H1 (cell line): ENCODE measurements at regions not wholly inside any gene's neighbourhood (a gene's known extent, or its start where the extent isn't known, plus 50 kb on each side); places are given as distances from the start of the nearest gene placed in this dataset.

Source experiments
- EP300 ChIP-seq, 2 experiments: IDR thresholded peaks; 1 replicate in 1 of 2; 2 replicates in 1 of 2; pipeline ENCODE4 v1.6.1; 2011 to 2012; ENCODE audit warnings: low read depth in 2 of 2, low read length in 2 of 2, mild to moderate bottlenecking in 2 of 2, borderline replicate concordance in 1 of 2, inconsistent platforms in 1 of 2, moderate library complexity in 1 of 2
- EZH2 ChIP-seq: fragments of 200-600 bp; sonication (generic); IDR thresholded peaks from 2 replicates; pipeline ENCODE4 v1.7.1; 2012; ENCODE audit warnings: low read depth, mild to moderate bottlenecking, moderate library complexity, low read length, inconsistent platforms; ENCODE audit not compliant: severe bottlenecking
- SRF ChIP-seq: IDR thresholded peaks from 2 replicates; pipeline ENCODE4 v1.6.1; 2011; ENCODE audit warnings: mild to moderate bottlenecking, low read depth, low read length, moderate library complexity
- TBP ChIP-seq: IDR thresholded peaks from 2 replicates; pipeline ENCODE4 v1.6.1; 2011; ENCODE audit warnings: low read depth, low read length, improper control_type of control experiment
- TF ChIP-seq, protein P1 (sequence below), 3 experiments: IDR thresholded peaks; 1 replicate in 2 of 3; 2 replicates in 1 of 3; pipeline versions ENCODE4 v1.5.1 to v1.6.1; 2011; ENCODE audit warnings: low read length in 3 of 3, mild to moderate bottlenecking in 3 of 3, inconsistent platforms in 2 of 3, low read depth in 1 of 3, moderate library complexity in 1 of 3; ENCODE audit not compliant: insufficient read depth in 1 of 3; ENCODE audit errors: control extremely low read depth in 1 of 3
- TF ChIP-seq, protein P2 (sequence below): IDR thresholded peaks from 2 replicates; pipeline ENCODE4 v1.6.1; 2012; ENCODE audit warnings: inconsistent platforms

DNA sequence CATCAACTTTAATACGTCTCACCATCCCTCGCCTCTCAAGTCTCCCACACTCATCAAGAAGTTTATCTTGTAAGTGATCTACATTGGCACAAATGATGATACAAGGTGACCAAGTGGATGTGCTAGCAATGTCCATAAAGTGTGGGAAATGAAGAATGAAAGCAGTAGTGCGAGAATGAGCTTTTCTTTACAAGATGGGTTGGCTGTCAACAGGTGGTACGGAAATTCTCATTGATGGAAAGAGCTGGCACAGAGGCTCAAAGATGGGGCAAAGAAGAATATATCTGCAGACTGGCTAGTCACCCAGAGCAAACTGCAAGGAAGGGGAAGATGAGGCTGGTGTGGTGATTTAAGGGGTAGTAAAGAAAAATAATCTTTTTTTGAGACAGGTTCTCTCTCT is 640.8 kb downstream of the MAT2B start:
- TF ChIP-seq EP300 (IDR thresholded peaks at IDR 0.05; ENCODE audit: borderline replicate concordance in 1 of 2, low read depth in 2 of 2, low read length in 2 of 2) (no peak), EZH2 (no peak), TBP (no peak), SRF (no peak)
- TF ChIP-seq, protein P1, sequence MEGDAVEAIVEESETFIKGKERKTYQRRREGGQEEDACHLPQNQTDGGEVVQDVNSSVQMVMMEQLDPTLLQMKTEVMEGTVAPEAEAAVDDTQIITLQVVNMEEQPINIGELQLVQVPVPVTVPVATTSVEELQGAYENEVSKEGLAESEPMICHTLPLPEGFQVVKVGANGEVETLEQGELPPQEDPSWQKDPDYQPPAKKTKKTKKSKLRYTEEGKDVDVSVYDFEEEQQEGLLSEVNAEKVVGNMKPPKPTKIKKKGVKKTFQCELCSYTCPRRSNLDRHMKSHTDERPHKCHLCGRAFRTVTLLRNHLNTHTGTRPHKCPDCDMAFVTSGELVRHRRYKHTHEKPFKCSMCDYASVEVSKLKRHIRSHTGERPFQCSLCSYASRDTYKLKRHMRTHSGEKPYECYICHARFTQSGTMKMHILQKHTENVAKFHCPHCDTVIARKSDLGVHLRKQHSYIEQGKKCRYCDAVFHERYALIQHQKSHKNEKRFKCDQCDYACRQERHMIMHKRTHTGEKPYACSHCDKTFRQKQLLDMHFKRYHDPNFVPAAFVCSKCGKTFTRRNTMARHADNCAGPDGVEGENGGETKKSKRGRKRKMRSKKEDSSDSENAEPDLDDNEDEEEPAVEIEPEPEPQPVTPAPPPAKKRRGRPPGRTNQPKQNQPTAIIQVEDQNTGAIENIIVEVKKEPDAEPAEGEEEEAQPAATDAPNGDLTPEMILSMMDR (IDR thresholded peaks at IDR 0.05; ENCODE audit: control extremely low read depth in 1 of 3, insufficient read depth in 1 of 3, low read depth in 1 of 3, low read length in 3 of 3) = no peak
- TF ChIP-seq, protein P2, sequence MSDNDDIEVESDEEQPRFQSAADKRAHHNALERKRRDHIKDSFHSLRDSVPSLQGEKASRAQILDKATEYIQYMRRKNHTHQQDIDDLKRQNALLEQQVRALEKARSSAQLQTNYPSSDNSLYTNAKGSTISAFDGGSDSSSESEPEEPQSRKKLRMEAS = no peak
